Ammon's horn (tissue), 1 donor: ENCODE measurements at regions not wholly inside any gene's neighbourhood (a gene's known extent, or its start where the extent isn't known, plus 50 kb on each side); places are given as distances from the start of the nearest gene placed in this dataset.

ENCODE experiments used
- DNase-seq: peaks from one replicate; pipeline ENCODE4 v3.0.0-alpha.2; 2016; ENCODE audit warnings: low spot score

GRCh38 chr9:87824216-87824875, 58.3 kb upstream of the SPATA31E1 start:
- DNase-seq = no peak

- no peak for DNase-seq
Observed at GRCh38 chr9:87824886-87825285, 57.8 kb upstream of the SPATA31E1 start.

- peak; percentile 21 for DNase-seq
Observed at GRCh38 chr9:87826331-87826730, 56.3 kb upstream of the SPATA31E1 start.

DNA sequence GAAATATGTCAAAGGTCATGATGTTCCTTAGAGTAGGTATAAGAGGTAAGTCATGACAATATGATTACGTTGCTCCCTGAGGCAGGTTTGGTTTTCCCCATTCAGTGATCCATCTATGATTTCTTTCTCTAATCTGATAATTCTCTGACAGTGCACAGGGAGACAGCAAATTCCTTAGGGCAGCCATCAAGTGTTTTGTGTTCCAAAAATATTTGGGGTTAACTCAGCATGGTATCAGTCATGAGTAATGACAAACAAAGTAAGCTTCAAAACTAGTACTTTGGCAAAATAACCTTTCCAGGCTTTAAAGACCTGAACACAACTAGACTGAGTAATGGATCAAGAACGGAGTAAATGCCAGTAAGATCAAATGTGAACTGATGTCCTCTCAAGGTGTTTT, 55.3 kb upstream of the SPATA31E1 start:
- no peak for DNase-seq

- DNase-seq = no peak
Observed at GRCh38 chr9:87829756-87830155, 52.9 kb upstream of the SPATA31E1 start.

DNA sequence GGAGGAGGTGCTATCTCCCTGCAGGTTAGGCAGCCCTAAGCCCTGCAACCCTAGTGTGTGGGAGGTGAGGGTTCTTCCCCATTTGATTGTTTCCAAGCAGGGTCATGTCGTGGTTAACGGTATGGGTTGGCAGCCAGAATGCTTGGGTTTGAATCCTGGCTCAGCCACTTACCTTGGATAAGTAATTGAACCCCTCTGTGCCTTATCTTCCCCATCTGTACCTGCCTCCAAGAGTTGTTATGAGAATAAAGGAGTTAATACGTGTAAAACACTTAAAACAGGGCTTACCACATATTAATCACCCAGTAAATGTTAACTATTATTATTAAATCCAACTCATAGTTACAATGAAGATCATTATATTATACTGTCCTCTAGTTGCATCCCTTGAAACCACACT, 52.2 kb upstream of the SPATA31E1 start:
- no peak for DNase-seq

GRCh38 chr9:87831159-87831558, 51.5 kb upstream of the SPATA31E1 start:
- DNase-seq = no peak
